Activated naive CD4-positive, alpha-beta T cell treated with anti-CD3 and anti-CD28 coated beads, Interleukin-2, amount 50 U/mL, for 24 hours (primary cell): ENCODE measurements at regions not wholly inside any gene's neighbourhood (a gene's known extent, or its start where the extent isn't known, plus 50 kb on each side); places are given as distances from the start of the nearest gene placed in this dataset.

Experiments
- H3K27ac Mint-ChIP-seq: one replicate; pipeline ENCODE4 v1.8.0; 2021; ENCODE audit warnings: mild to moderate bottlenecking, mixed read lengths
- H3K27me3 Mint-ChIP-seq: one replicate; pipeline ENCODE4 v1.8.0; 2021; ENCODE audit warnings: mixed read lengths
- H3K36me3 Mint-ChIP-seq: one replicate; pipeline ENCODE4 v1.8.0; 2021; ENCODE audit warnings: mixed read lengths
- H3K4me1 Mint-ChIP-seq: one replicate; pipeline ENCODE4 v1.8.0; 2021; ENCODE audit warnings: mixed read lengths
- H3K4me3 Mint-ChIP-seq: one replicate; pipeline ENCODE4 v1.8.0; 2021; ENCODE audit warnings: mild to moderate bottlenecking, mixed read lengths
- H3K9me3 Mint-ChIP-seq: one replicate; pipeline ENCODE4 v1.8.0; 2021; ENCODE audit warnings: mixed read lengths

GRCh38 chr2:66683064-66683463, 248.1 kb downstream of the MEIS1 start:
- Mint-ChIP-seq H3K9me3 (peaks cover 4% of the 10 kb centered on the region), H3K4me1 (no peaks in the 10 kb centered on the region), H3K27ac (no peak overlapping the region), H3K36me3 (no peaks in the 10 kb centered on the region), H3K4me3 (no peak overlapping the region), H3K27me3 (no peaks in the 10 kb centered on the region)

- Mint-ChIP-seq H3K27ac (no peak overlapping the region), H3K36me3 (no peaks in the 10 kb centered on the region), H3K4me1 (no peaks in the 10 kb centered on the region), H3K27me3 (no peaks in the 10 kb centered on the region), H3K9me3 (peaks cover 4% of the 10 kb centered on the region), H3K4me3 (no peak overlapping the region)
Observed at GRCh38 chr2:66683599-66683998, 248.7 kb downstream of the MEIS1 start.

GRCh38 chr2:66684289-66684688, 249.4 kb downstream of the MEIS1 start:
- no peaks in the 10 kb centered on the region for H3K4me1 Mint-ChIP-seq
- H3K27ac Mint-ChIP-seq = no peak overlapping the region
- no peak overlapping the region for H3K4me3 Mint-ChIP-seq
- peaks cover 4% of the 10 kb centered on the region for H3K9me3 Mint-ChIP-seq
- H3K27me3 Mint-ChIP-seq = no peaks in the 10 kb centered on the region
- H3K36me3 Mint-ChIP-seq = no peaks in the 10 kb centered on the region

GRCh38 chr2:66686755-66687154, 251.8 kb downstream of the MEIS1 start:
- H3K27ac Mint-ChIP-seq = no peak overlapping the region
- no peaks in the 10 kb centered on the region for H3K9me3 Mint-ChIP-seq
- H3K36me3 Mint-ChIP-seq = no peaks in the 10 kb centered on the region
- no peaks in the 10 kb centered on the region for H3K27me3 Mint-ChIP-seq
- H3K4me1 Mint-ChIP-seq = no peaks in the 10 kb centered on the region
- H3K4me3 Mint-ChIP-seq = no peak overlapping the region

GRCh38 chr2:66688951-66689350, 254.0 kb downstream of the MEIS1 start:
- no peaks in the 10 kb centered on the region for H3K36me3 Mint-ChIP-seq
- no peak overlapping the region for H3K4me3 Mint-ChIP-seq
- H3K9me3 Mint-ChIP-seq = no peaks in the 10 kb centered on the region
- no peaks in the 10 kb centered on the region for H3K4me1 Mint-ChIP-seq
- H3K27ac Mint-ChIP-seq = no peak overlapping the region
- H3K27me3 Mint-ChIP-seq = no peaks in the 10 kb centered on the region

GRCh38 chr2:66689456-66690051, 254.6 kb downstream of the MEIS1 start:
- Mint-ChIP-seq H3K4me1 (no peaks in the 10 kb centered on the region), H3K4me3 (no peak overlapping the region), H3K27me3 (no peaks in the 10 kb centered on the region), H3K9me3 (no peaks in the 10 kb centered on the region), H3K27ac (no peak overlapping the region), H3K36me3 (no peaks in the 10 kb centered on the region)

- no peaks in the 10 kb centered on the region for H3K36me3 Mint-ChIP-seq
Observed at GRCh38 chr2:66691031-66691965, 256.4 kb downstream of the MEIS1 start.

GRCh38 chr2:66692521-66693054, 257.7 kb downstream of the MEIS1 start:
- H3K36me3 Mint-ChIP-seq = no peaks in the 10 kb centered on the region
- no peaks in the 10 kb centered on the region for H3K27me3 Mint-ChIP-seq
- H3K4me1 Mint-ChIP-seq = no peaks in the 10 kb centered on the region
- no peaks in the 10 kb centered on the region for H3K9me3 Mint-ChIP-seq
- H3K4me3 Mint-ChIP-seq = no peak overlapping the region
- H3K27ac Mint-ChIP-seq = no peak overlapping the region

More at GRCh38 chr2:66691031-66691965, 256.4 kb downstream of the MEIS1 start:
- no peak overlapping the region for H3K4me3 Mint-ChIP-seq
- H3K9me3 Mint-ChIP-seq = no peaks in the 10 kb centered on the region
- H3K4me1 Mint-ChIP-seq = no peaks in the 10 kb centered on the region
- H3K27ac Mint-ChIP-seq = no peak overlapping the region
- no peaks in the 10 kb centered on the region for H3K27me3 Mint-ChIP-seq

- Mint-ChIP-seq H3K4me1 (no peaks in the 10 kb centered on the region), H3K27me3 (no peaks in the 10 kb centered on the region), H3K36me3 (no peaks in the 10 kb centered on the region), H3K27ac (no peak overlapping the region), H3K4me3 (no peak overlapping the region), H3K9me3 (no peaks in the 10 kb centered on the region)
Observed at GRCh38 chr2:66693076-66693965, 258.4 kb downstream of the MEIS1 start.

GRCh38 chr2:66694087-66694860, 259.3 kb downstream of the MEIS1 start:
- Mint-ChIP-seq H3K4me1 (no peaks in the 10 kb centered on the region), H3K4me3 (no peak overlapping the region), H3K9me3 (no peaks in the 10 kb centered on the region), H3K27ac (no peak overlapping the region), H3K36me3 (no peaks in the 10 kb centered on the region), H3K27me3 (no peaks in the 10 kb centered on the region)

GRCh38 chr2:66695226-66695735, 260.4 kb downstream of the MEIS1 start:
- Mint-ChIP-seq H3K27ac (no peak overlapping the region), H3K36me3 (no peaks in the 10 kb centered on the region), H3K4me3 (no peak overlapping the region), H3K4me1 (no peaks in the 10 kb centered on the region), H3K27me3 (no peaks in the 10 kb centered on the region), H3K9me3 (no peaks in the 10 kb centered on the region)

- no peaks in the 10 kb centered on the region for H3K36me3 Mint-ChIP-seq
- H3K27ac Mint-ChIP-seq = no peak overlapping the region
- no peaks in the 10 kb centered on the region for H3K27me3 Mint-ChIP-seq
- no peaks in the 10 kb centered on the region for H3K4me1 Mint-ChIP-seq
- H3K4me3 Mint-ChIP-seq = no peak overlapping the region
- H3K9me3 Mint-ChIP-seq = no peaks in the 10 kb centered on the region
Observed at GRCh38 chr2:66696374-66696773, 261.4 kb downstream of the MEIS1 start.

- Mint-ChIP-seq H3K4me3 (no peak overlapping the region), H3K36me3 (no peaks in the 10 kb centered on the region), H3K9me3 (no peaks in the 10 kb centered on the region), H3K27ac (no peak overlapping the region), H3K4me1 (no peaks in the 10 kb centered on the region), H3K27me3 (no peaks in the 10 kb centered on the region)
Observed at GRCh38 chr2:66696886-66697285, 262.0 kb downstream of the MEIS1 start.

- Mint-ChIP-seq H3K4me1 (no peaks in the 10 kb centered on the region), H3K27me3 (no peaks in the 10 kb centered on the region), H3K4me3 (no peak overlapping the region), H3K9me3 (no peaks in the 10 kb centered on the region), H3K36me3 (no peaks in the 10 kb centered on the region), H3K27ac (no peak overlapping the region)
Observed at GRCh38 chr2:66697366-66697765, 262.4 kb downstream of the MEIS1 start.

GRCh38 chr2:66698091-66698490, 263.2 kb downstream of the MEIS1 start:
- H3K4me1 Mint-ChIP-seq = no peaks in the 10 kb centered on the region
- H3K36me3 Mint-ChIP-seq = no peaks in the 10 kb centered on the region
- no peak overlapping the region for H3K4me3 Mint-ChIP-seq
- H3K9me3 Mint-ChIP-seq = no peaks in the 10 kb centered on the region
- no peaks in the 10 kb centered on the region for H3K27me3 Mint-ChIP-seq
- no peak overlapping the region for H3K27ac Mint-ChIP-seq
